ENCODE measurements at regions not wholly inside any gene's neighbourhood (a gene's known extent, or its start where the extent isn't known, plus 50 kb on each side); places are given as distances from the start of the nearest gene placed in this dataset.

GRCh38 chr5:166027582-166027981, 2263.9 kb upstream of the WWC1 start:
- Histone ChIP-seq H3K4me3 (no peak overlapping the region), H3K36me3 (replicated peaks in 1 of 2; ENCODE audit: insufficient read depth in 1 of 2, low read depth in 2 of 2) (no peaks in the 10 kb centered on the region), H3K27me3 (no peaks in the 10 kb centered on the region), H3K27ac (no peak overlapping the region), H3K4me1 (no peaks in the 10 kb centered on the region), H3K9me3 (no peaks in the 10 kb centered on the region)
- ATAC-seq (no peak), DNase-seq (no peak)
- intact Hi-C loops (cut with DNase I), result no loop called here
- no peak for TF ChIP-seq POLR2A (IDR thresholded peaks at IDR 0.05)
- no peak for TF ChIP-seq CTCF (IDR thresholded peaks at IDR 0.05)
- 62 to 77% methylated on average over 1 of the region's 1 CpG for WGBS, 2 donors

DNA sequence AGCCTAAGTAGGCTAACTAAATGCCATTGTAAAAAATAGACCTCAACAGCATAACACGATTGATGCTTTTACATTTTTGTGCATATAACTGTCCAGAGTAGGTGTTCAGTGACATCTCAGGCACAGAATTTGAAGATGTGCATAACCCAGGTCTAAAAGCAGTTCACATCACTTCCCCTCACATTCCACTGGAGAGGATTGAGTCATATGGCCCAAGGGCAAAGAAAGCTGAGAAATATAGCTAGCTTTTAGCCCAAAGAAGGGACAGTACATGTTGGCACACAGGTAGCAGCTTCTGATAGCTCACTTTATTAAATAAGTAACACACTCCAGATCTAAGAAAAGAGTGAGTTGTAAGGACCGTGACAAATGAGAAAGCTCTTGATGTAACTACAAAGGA, 2259.5 kb upstream of the WWC1 start:
- whole genome bisulfite sequencing, 2 donors, result 73 to 75% methylated on average over 2 of the region's 2 CpGs

GRCh38 chr5:166032601-166033000, 2258.8 kb upstream of the WWC1 start:
- H3K27ac ChIP-seq, result no peak overlapping the region
- no peak for ATAC-seq
- no peaks in the 10 kb centered on the region for H3K4me1 ChIP-seq
- H3K27me3 ChIP-seq, result no peaks in the 10 kb centered on the region
- TF ChIP-seq CTCF (IDR thresholded peaks at IDR 0.05), result no peak
- no peak for TF ChIP-seq POLR2A (IDR thresholded peaks at IDR 0.05)
- intact Hi-C loops (cut with DNase I), result no loop called here
- no peaks in the 10 kb centered on the region for H3K9me3 ChIP-seq
- no peak overlapping the region for H3K4me3 ChIP-seq
- no peak for DNase-seq
- no peaks in the 10 kb centered on the region for H3K36me3 ChIP-seq (replicated peaks in 1 of 2; ENCODE audit: insufficient read depth in 1 of 2, low read depth in 2 of 2)
- WGBS, 2 donors, result 88 to 94% methylated on average over 1 of the region's 1 CpG

More for the DNA sequence above, 2259.5 kb upstream of the WWC1 start:
- Histone ChIP-seq H3K4me1 (no peaks in the 10 kb centered on the region), H3K27me3 (no peaks in the 10 kb centered on the region), H3K4me3 (no peak overlapping the region), H3K9me3 (no peaks in the 10 kb centered on the region), H3K27ac (no peak overlapping the region), H3K36me3 (replicated peaks in 1 of 2; ENCODE audit: insufficient read depth in 1 of 2, low read depth in 2 of 2) (no peaks in the 10 kb centered on the region)
- DNase-seq (no peak), ATAC-seq (no peak)
- TF ChIP-seq CTCF (IDR thresholded peaks at IDR 0.05), result no peak
- TF ChIP-seq POLR2A (IDR thresholded peaks at IDR 0.05), result no peak
- intact Hi-C loops (cut with DNase I), result no loop called here

DNA sequence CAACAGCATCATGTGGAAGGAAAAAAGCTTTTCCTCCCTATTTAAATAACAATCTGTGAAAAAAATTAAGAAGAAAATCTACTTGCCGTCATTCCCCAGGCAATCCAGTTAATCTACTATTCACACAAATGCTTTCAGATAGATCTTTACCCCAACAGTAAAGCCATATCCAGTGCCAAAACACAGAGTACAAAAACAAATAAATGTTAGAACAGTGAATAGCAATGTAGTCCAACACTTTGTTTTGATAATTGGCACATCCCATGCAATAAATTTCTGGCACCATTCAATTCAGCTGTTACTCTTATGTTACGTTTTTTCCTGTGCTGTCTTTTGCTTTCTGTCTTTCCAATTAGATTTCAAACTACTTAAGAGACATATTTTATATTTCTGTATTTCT, 2245.5 kb upstream of the WWC1 start:
- Histone ChIP-seq H3K4me3 (no peak overlapping the region), H3K36me3 (replicated peaks in 1 of 2; ENCODE audit: insufficient read depth in 1 of 2, low read depth in 2 of 2) (no peaks in the 10 kb centered on the region), H3K9me3 (no peaks in the 10 kb centered on the region), H3K27ac (no peak overlapping the region), H3K4me1 (no peaks in the 10 kb centered on the region), H3K27me3 (no peaks in the 10 kb centered on the region)
- DNase-seq (no peak), ATAC-seq (no peak)
- TF ChIP-seq CTCF (IDR thresholded peaks at IDR 0.05), result no peak
- no peak for TF ChIP-seq POLR2A (IDR thresholded peaks at IDR 0.05)
- intact Hi-C loops (cut with DNase I), result no loop called here
- WGBS, 2 donors, result 53 to 64% methylated on average over 2 of the region's 2 CpGs

- no peak for DNase-seq
- 45% methylated on average over 1 of the region's 1 CpG for WGBS, 2 donors
- no peaks in the 10 kb centered on the region for H3K4me1 ChIP-seq
- no peaks in the 10 kb centered on the region for H3K36me3 ChIP-seq (replicated peaks in 1 of 2; ENCODE audit: insufficient read depth in 1 of 2, low read depth in 2 of 2)
- intact Hi-C loops (cut with DNase I), result no loop called here
- no peaks in the 10 kb centered on the region for H3K9me3 ChIP-seq
- no peak overlapping the region for H3K4me3 ChIP-seq
- no peak overlapping the region for H3K27ac ChIP-seq
- TF ChIP-seq CTCF (IDR thresholded peaks at IDR 0.05) (no peak), POLR2A (IDR thresholded peaks at IDR 0.05) (no peak)
- H3K27me3 ChIP-seq, result no peaks in the 10 kb centered on the region
- ATAC-seq, result no peak
These were observed 2244.5 kb upstream of the WWC1 start for GRCh38 chr5:166046956-166047355.
